IMR-90 (cell line): ENCODE measurements at regions not wholly inside any gene's neighbourhood (a gene's known extent, or its start where the extent isn't known, plus 50 kb on each side); places are given as distances from the start of the nearest gene placed in this dataset.

Source experiments
- ATAC-seq: fragments of 200-7000 bp; cut with Tn5 transposase; 2 replicates; pipeline ENCODE4 v1.9.1; 2020; ENCODE audit warnings: low read depth, mild to moderate bottlenecking, moderate library complexity
- BruUV-seq: library from RNA; stranded (reverse); fragments of 400-500 nt; replicated peaks from 2 replicates; lab custom pipeline; 2021; lab: Mats Ljungman, UMichigan
- CTCF ChIA-PET: fragments of 300-600 bp; formaldehyde crosslinking; extraction: SDS; loops from one replicate; lab custom pipeline; 2021; ENCODE audit warnings: antibody characterized with exemption; lab: Yijun Ruan, JAX
- POLR2A ChIA-PET: fragments of 300-600 bp; sonication (Branson Sonifier 250); formaldehyde crosslinking; loops from one replicate; lab custom pipeline; 2022; ENCODE audit warnings: antibody characterized with exemption; ENCODE audit not compliant: unreplicated experiment; lab: Charles Lee
- DNase-seq: peaks from one replicate; pipeline ENCODE4 v3.0.0; 2013
- H2AFZ ChIP-seq: replicated peaks from 2 replicates; pipeline ENCODE3; 2013; ENCODE audit warnings: low read length, mild to moderate bottlenecking; ENCODE audit not compliant: poor library complexity
- H2AK5ac ChIP-seq: 2 replicates; pipeline ENCODE4 v1.6.1; 2013; ENCODE audit warnings: low read depth, low read length, inconsistent platforms
- H2AK9ac ChIP-seq: replicated peaks from 2 replicates; pipeline ENCODE3; 2013; ENCODE audit warnings: mild to moderate bottlenecking, low read depth, low read length, moderate library complexity; ENCODE audit not compliant: poor library complexity
- H2BK120ac ChIP-seq: 2 replicates; pipeline ENCODE4 v1.6.1; 2013; ENCODE audit warnings: low read depth, low read length, inconsistent platforms
- H2BK15ac ChIP-seq: 3 replicates; pipeline ENCODE4 v1.6.1; 2013; ENCODE audit warnings: low read depth, low read length, inconsistent platforms
- H2BK20ac ChIP-seq: 2 replicates; pipeline ENCODE4 v1.6.1; 2013; ENCODE audit warnings: low read depth, mild to moderate bottlenecking, inconsistent platforms, low read length, moderate library complexity
- H2BK5ac ChIP-seq: 2 replicates; pipeline ENCODE4 v1.6.1; 2013; ENCODE audit warnings: mild to moderate bottlenecking, low read depth, low read length, inconsistent platforms; ENCODE audit not compliant: poor library complexity, severe bottlenecking
- H3K14ac ChIP-seq: replicated peaks from 2 replicates; pipeline ENCODE4 v1.6.1; 2013; ENCODE audit warnings: low read depth, low read length, inconsistent platforms
- H3K18ac ChIP-seq: 2 replicates; pipeline ENCODE4 v1.6.1; 2013; ENCODE audit warnings: low read depth, low read length, control low read depth
- H3K23ac ChIP-seq: 2 replicates; pipeline ENCODE4 v1.6.1; 2013; ENCODE audit warnings: low read depth, low read length, inconsistent platforms
- H3K27ac ChIP-seq: 2 replicates; pipeline ENCODE4 v1.5.1; 2013; ENCODE audit warnings: mild to moderate bottlenecking, control low read depth, low read length; ENCODE audit not compliant: insufficient read depth
- H3K27me3 ChIP-seq: 2 replicates; pipeline ENCODE4 v1.6.1; 2013; ENCODE audit warnings: low read length; ENCODE audit not compliant: control insufficient read depth, insufficient read depth
- H3K36me3 ChIP-seq: 2 replicates; pipeline ENCODE4 v1.6.1; 2013; ENCODE audit warnings: low read length, mixed read lengths; ENCODE audit not compliant: control insufficient read depth, insufficient read depth
- H3K4ac ChIP-seq: 2 replicates; pipeline ENCODE4 v1.6.1; 2013; ENCODE audit warnings: low read depth, low read length, inconsistent platforms
- H3K4me1 ChIP-seq: 2 replicates; pipeline ENCODE4 v1.6.1; 2013; ENCODE audit warnings: low read length, mixed read lengths; ENCODE audit not compliant: control insufficient read depth, insufficient read depth
- H3K4me2 ChIP-seq: 2 replicates; pipeline ENCODE4 v1.6.1; 2013; ENCODE audit warnings: low read depth, mild to moderate bottlenecking, control low read depth, low read length, moderate library complexity
- H3K4me3 ChIP-seq: 2 replicates; pipeline ENCODE4 v1.5.1; 2013; ENCODE audit warnings: low read depth, mild to moderate bottlenecking, control low read depth, low read length, moderate library complexity; ENCODE audit not compliant: insufficient read depth
- H3K56ac ChIP-seq: 2 replicates; pipeline ENCODE4 v1.6.1; 2013; ENCODE audit warnings: low read length, inconsistent platforms; ENCODE audit not compliant: insufficient read depth; ENCODE audit errors: extremely low read depth
- H3K79me1 ChIP-seq, 2 experiments: 2 replicates each; pipeline ENCODE4 v1.6.1; 2013; ENCODE audit warnings: low read length in 2 of 2, inconsistent platforms in 1 of 2, low read depth in 1 of 2
- H3K9ac ChIP-seq: 2 replicates; pipeline ENCODE4 v1.6.1; 2013; ENCODE audit warnings: low read depth, low read length, control low read depth
- H3K9me1 ChIP-seq: 2 replicates; pipeline ENCODE4 v1.6.1; 2013; ENCODE audit warnings: low read length, inconsistent platforms; ENCODE audit not compliant: insufficient read depth
- H3K9me3 ChIP-seq: 2 replicates; pipeline ENCODE4 v1.6.1; 2013; ENCODE audit warnings: low read length; ENCODE audit not compliant: control insufficient read depth, insufficient read depth
- H4K20me1 ChIP-seq: 2 replicates; pipeline ENCODE4 v1.6.1; 2013; ENCODE audit warnings: low read length, inconsistent platforms; ENCODE audit not compliant: insufficient read depth
- H4K5ac ChIP-seq: 2 replicates; pipeline ENCODE4 v1.6.1; 2013; ENCODE audit warnings: mild to moderate bottlenecking, low read depth, low read length, control low read depth
- H4K8ac ChIP-seq, 2 experiments: 2 replicates each; pipeline ENCODE4 v1.6.1; 2013; ENCODE audit warnings: low read depth in 2 of 2, low read length in 2 of 2, control low read depth in 1 of 2, inconsistent platforms in 1 of 2
- H4K91ac ChIP-seq: 2 replicates; pipeline ENCODE4 v1.6.1; 2013; ENCODE audit warnings: low read depth, low read length, inconsistent platforms; ENCODE audit not compliant: insufficient read depth
- MAFK ChIP-seq: IDR thresholded peaks from 2 replicates; pipeline ENCODE4 v1.6.1; 2012; ENCODE audit warnings: low read depth, low read length, improper control_type of control experiment
- RAD21 ChIP-seq: IDR thresholded peaks from 2 replicates; pipeline ENCODE4 v1.6.1; 2012; ENCODE audit warnings: low read length, improper control_type of control experiment
- WGBS, 2 experiments: methylation state at CpG; one replicate each; pipeline versions ENCODE4 v1.1.5 to v1.1.7; 2013; ENCODE audit warnings: missing lambda C conversion rate in 2 of 2; ENCODE audit not compliant: insufficient read length in 1 of 2; ENCODE audit errors: extremely low coverage in 2 of 2; 5-methylcytosine and 5-hydroxymethylcytosine counted together
- dilution Hi-C: fragments of 300-500 bp; cut with HindIII; formaldehyde crosslinking; loops from one replicate; pipeline ENCODE4 v1.14.3; 2018; ENCODE audit warnings: low sequenced_read_pairs; ENCODE audit not compliant: unreplicated experiment
- in situ Hi-C: fragments of 300-500 bp; cut with MboI; formaldehyde crosslinking; loops from 3 replicates; pipeline ENCODE4 v1.14.3; 2019; ENCODE audit warnings: low sequenced_read_pairs, inconsistent platforms, mixed read lengths
- intact Hi-C: fragments of 100-400 bp; cut with micrococcal nuclease; formaldehyde crosslinking; loops from 2 replicates; pipeline ENCODE4 v1.10.0; 2022

GRCh38 chr5:28984639-28985038, 1946.3 kb upstream of the CDH9 start:
- BruUV-seq: no TSS peak
- ChIA-PET CTCF (no interaction called here), POLR2A (no interaction called here)
- WGBS, 2 experiments: no CpG with 5 or more reads among the region's 2 CpGs
- in situ Hi-C loops (no loop called here), intact Hi-C loops (no loop called here), dilution Hi-C loops (no loop called here)
- Histone ChIP-seq H3K4me1 (no peaks in the 10 kb centered on the region), H3K27me3 (no peaks in the 10 kb centered on the region), H2AK9ac (no peak overlapping the region), H3K4me2 (no peak overlapping the region), H2BK120ac (no peak overlapping the region), H2BK5ac (no peak overlapping the region), H4K5ac (no peak overlapping the region), H4K8ac (no peak overlapping the region), H2AK5ac (no peak overlapping the region), H3K18ac (no peak overlapping the region), H3K23ac (no peak overlapping the region), H3K4ac (no peak overlapping the region), H3K4me3 (no peak overlapping the region), H3K36me3 (no peaks in the 10 kb centered on the region), H2AFZ (no peak overlapping the region), H3K56ac (no peak overlapping the region), H3K9me3 (peaks cover 4% of the 10 kb centered on the region; the same call in 1 of the 2 replicates), H4K91ac (no peak overlapping the region), H3K14ac (no peak overlapping the region), H2BK15ac (no peak overlapping the region), H3K79me1 (no peaks in the 10 kb centered on the region), H4K20me1 (no peaks in the 10 kb centered on the region), H2BK20ac (no peak overlapping the region), H3K27ac (no peak overlapping the region), H3K9ac (no peak overlapping the region), H3K9me1 (no peaks in the 10 kb centered on the region)
- TF ChIP-seq RAD21: no peak
- peak; percentile 32; the same call in 1 of the 2 replicates for TF ChIP-seq MAFK
- DNase-seq (no peak), ATAC-seq (no peak)
